Neural cell (in vitro differentiated cells): ENCODE measurements at regions not wholly inside any gene's neighbourhood (a gene's known extent, or its start where the extent isn't known, plus 50 kb on each side); places are given as distances from the start of the nearest gene placed in this dataset.

Experiments
- CTCF ChIP-seq: fragments of 450-650 bp; IDR thresholded peaks from 2 replicates; pipeline ENCODE4 v1.5.1; 2014; ENCODE audit warnings: antibody characterized with exemption, mild to moderate bottlenecking, moderate library complexity; ENCODE audit not compliant: poor library complexity, severe bottlenecking
- EP300 ChIP-seq: fragments of 450-650 bp; conservative IDR thresholded peaks from 2 replicates; pipeline ENCODE4 v1.6.1; 2014; ENCODE audit warnings: antibody characterized with exemption, mild to moderate bottlenecking, moderate library complexity; ENCODE audit not compliant: poor library complexity, severe bottlenecking
- POLR2AphosphoS5 ChIP-seq: IDR thresholded peaks from 2 replicates; pipeline ENCODE4 v1.6.1; 2012
- REST ChIP-seq: IDR thresholded peaks from 2 replicates; pipeline ENCODE4 v1.6.1; 2012; ENCODE audit warnings: borderline replicate concordance
- SMC3 ChIP-seq: fragments of 450-650 bp; conservative IDR thresholded peaks from 2 replicates; pipeline ENCODE4 v1.6.1; 2014; ENCODE audit warnings: antibody characterized with exemption, mild to moderate bottlenecking, moderate library complexity; ENCODE audit not compliant: poor library complexity
- TAF1 ChIP-seq: IDR thresholded peaks from 2 replicates; pipeline ENCODE4 v1.6.1; 2012; ENCODE audit warnings: low read depth

GRCh38 chr2:2904721-2905350 lies 472.8 kb downstream of the EIPR1 start:
- TF ChIP-seq CTCF, result no peak
- TF ChIP-seq EP300, result no peak
- TF ChIP-seq SMC3, result no peak
- TF ChIP-seq REST, result no peak
- no peak for TF ChIP-seq POLR2AphosphoS5
- no peak for TF ChIP-seq TAF1
